ENCODE measurements at regions not wholly inside any gene's neighbourhood (a gene's known extent, or its start where the extent isn't known, plus 50 kb on each side); places are given as distances from the start of the nearest gene placed in this dataset.
"Not testable (repeated sequence)": the region's sequence is repeated elsewhere in the genome, so short reads cannot be mapped to it uniquely, and the experiment has no call there.

GRCh38 chr5:68114378-68115040, 101.0 kb upstream of the PIK3R1 start:
- DNase-seq = no peak

GRCh38 chr5:68112658-68113057, 102.9 kb upstream of the PIK3R1 start:
- DNase-seq = no peak

GRCh38 chr5:68110894-68111293, 104.7 kb upstream of the PIK3R1 start:
- DNase-seq = no peak

- no peak for DNase-seq
Measured at GRCh38 chr5:68110264-68110663, 105.3 kb upstream of the PIK3R1 start.

- DNase-seq = not testable (repeated sequence)
Measured at GRCh38 chr5:68104217-68104616, 111.3 kb upstream of the PIK3R1 start.

- not testable (repeated sequence) for DNase-seq
Measured at GRCh38 chr5:68103297-68103696, 112.3 kb upstream of the PIK3R1 start.

- DNase-seq = no peak
Measured at GRCh38 chr5:68099327-68099726, 116.2 kb upstream of the PIK3R1 start.

GRCh38 chr5:68093455-68094159, 121.9 kb upstream of the PIK3R1 start:
- no peak for DNase-seq

GRCh38 chr5:68088302-68088701, 127.3 kb upstream of the PIK3R1 start:
- no peak for DNase-seq

- no peak for DNase-seq
Measured at GRCh38 chr5:68087866-68088265, 127.7 kb upstream of the PIK3R1 start.

- DNase-seq = no peak
Measured at GRCh38 chr5:68086857-68087256, 128.7 kb upstream of the PIK3R1 start.

GRCh38 chr5:68086439-68086838, 129.1 kb upstream of the PIK3R1 start:
- DNase-seq = no peak

- DNase-seq = no peak
Measured at GRCh38 chr5:68084396-68084795, 131.2 kb upstream of the PIK3R1 start.

GRCh38 chr5:68080282-68081050, 135.1 kb upstream of the PIK3R1 start:
- DNase-seq = no peak

- no peak for DNase-seq
Measured at GRCh38 chr5:68077349-68077894, 138.1 kb upstream of the PIK3R1 start.

- no peak for DNase-seq
Measured at GRCh38 chr5:68074633-68075032, 140.9 kb upstream of the PIK3R1 start.

- DNase-seq = no peak
Measured at GRCh38 chr5:68074048-68074632, 141.4 kb upstream of the PIK3R1 start.

GRCh38 chr5:68071736-68072135, 143.8 kb upstream of the PIK3R1 start:
- DNase-seq = no peak

GRCh38 chr5:68071282-68071632, 144.3 kb upstream of the PIK3R1 start:
- no peak for DNase-seq

GRCh38 chr5:68070591-68071281, 144.8 kb upstream of the PIK3R1 start:
- DNase-seq = peak; percentile 20

- no peak for DNase-seq
Measured at GRCh38 chr5:68067976-68068603, 147.5 kb upstream of the PIK3R1 start.

- no peak for DNase-seq
Measured at GRCh38 chr5:68067291-68067690, 148.3 kb upstream of the PIK3R1 start.
